Breast epithelium (tissue), 3 donors: ENCODE measurements at regions not wholly inside any gene's neighbourhood (a gene's known extent, or its start where the extent isn't known, plus 50 kb on each side); places are given as distances from the start of the nearest gene placed in this dataset.

ENCODE experiments used
- POLR2A ChIP-seq: fragments of 450-650 bp; IDR thresholded peaks from one replicate; pipeline ENCODE4 v1.6.1; 2016; ENCODE audit warnings: antibody characterized with exemption, mild to moderate bottlenecking, moderate library complexity
- POLR2AphosphoS5 ChIP-seq, 3 donors: sonication (generic); formaldehyde crosslinking; IDR thresholded peaks; one replicate each; pipeline ENCODE4 v1.6.1; 2017; ENCODE audit warnings: antibody characterized with exemption in 3 of 3
- TF ChIP-seq, protein P1 (sequence below), 3 donors: fragments of 450-650 bp; IDR thresholded peaks; one replicate each; pipeline ENCODE4 v1.5.1; 2016 to 2017; ENCODE audit warnings: antibody characterized with exemption in 3 of 3, mild to moderate bottlenecking in 3 of 3, moderate library complexity in 3 of 3

DNA sequence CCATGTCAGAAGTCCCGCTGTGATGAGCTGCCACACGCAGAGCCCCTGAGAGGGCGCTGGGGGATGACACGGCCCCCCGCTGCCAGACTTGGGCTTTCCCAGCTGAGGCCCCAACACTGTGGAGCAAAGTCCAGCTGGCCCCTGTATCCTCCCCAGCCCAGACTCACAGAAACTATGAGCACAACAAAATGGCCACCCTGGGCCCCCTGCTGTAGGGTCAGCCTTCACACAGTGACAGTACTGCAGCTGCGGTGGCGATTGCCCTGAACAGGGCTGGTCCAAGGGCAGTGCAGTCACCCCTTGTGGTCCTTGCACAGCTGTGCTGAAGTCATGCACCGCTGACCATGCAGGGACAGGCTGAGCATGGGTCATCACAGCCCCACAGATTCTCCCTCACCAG lies 78.2 kb upstream of the CST7 start:
- TF ChIP-seq, protein P1, sequence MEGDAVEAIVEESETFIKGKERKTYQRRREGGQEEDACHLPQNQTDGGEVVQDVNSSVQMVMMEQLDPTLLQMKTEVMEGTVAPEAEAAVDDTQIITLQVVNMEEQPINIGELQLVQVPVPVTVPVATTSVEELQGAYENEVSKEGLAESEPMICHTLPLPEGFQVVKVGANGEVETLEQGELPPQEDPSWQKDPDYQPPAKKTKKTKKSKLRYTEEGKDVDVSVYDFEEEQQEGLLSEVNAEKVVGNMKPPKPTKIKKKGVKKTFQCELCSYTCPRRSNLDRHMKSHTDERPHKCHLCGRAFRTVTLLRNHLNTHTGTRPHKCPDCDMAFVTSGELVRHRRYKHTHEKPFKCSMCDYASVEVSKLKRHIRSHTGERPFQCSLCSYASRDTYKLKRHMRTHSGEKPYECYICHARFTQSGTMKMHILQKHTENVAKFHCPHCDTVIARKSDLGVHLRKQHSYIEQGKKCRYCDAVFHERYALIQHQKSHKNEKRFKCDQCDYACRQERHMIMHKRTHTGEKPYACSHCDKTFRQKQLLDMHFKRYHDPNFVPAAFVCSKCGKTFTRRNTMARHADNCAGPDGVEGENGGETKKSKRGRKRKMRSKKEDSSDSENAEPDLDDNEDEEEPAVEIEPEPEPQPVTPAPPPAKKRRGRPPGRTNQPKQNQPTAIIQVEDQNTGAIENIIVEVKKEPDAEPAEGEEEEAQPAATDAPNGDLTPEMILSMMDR (IDR thresholded peaks at IDR 0.05): no peak
- TF ChIP-seq POLR2A: no peak
- no peak for TF ChIP-seq POLR2AphosphoS5 (IDR thresholded peaks at IDR 0.05)
